OCI-LY1 (cell line): ENCODE measurements at regions not wholly inside any gene's neighbourhood (a gene's known extent, or its start where the extent isn't known, plus 50 kb on each side); places are given as distances from the start of the nearest gene placed in this dataset.

Experiments
- H2AFZ ChIP-seq: fragments of 200-600 bp; sonication (generic), shearing (Covaris generic); 2 replicates; pipeline ENCODE4 v1.6.0; 2014; ENCODE audit warnings: antibody characterized with exemption, mild to moderate bottlenecking, low read length
- H3F3A ChIP-seq: fragments of 200-600 bp; sonication (generic), shearing (Covaris generic); 2 replicates; pipeline ENCODE4 v1.6.0; 2014; ENCODE audit warnings: mild to moderate bottlenecking, antibody characterized with exemption, low read length, moderate library complexity; ENCODE audit not compliant: insufficient read depth
- H3K27ac ChIP-seq: fragments of 200-600 bp; sonication (generic); 2 replicates; pipeline ENCODE4 v1.5.1; 2014; ENCODE audit warnings: low read length, mixed run types, mild to moderate bottlenecking, low read depth; ENCODE audit not compliant: poor library complexity, severe bottlenecking
- H3K27me3 ChIP-seq: fragments of 200-600 bp; sonication (generic); 2 replicates; pipeline ENCODE4 v1.6.0; 2014; ENCODE audit warnings: antibody characterized with exemption, mild to moderate bottlenecking, low read length, moderate library complexity; ENCODE audit not compliant: insufficient read depth
- H3K36me3 ChIP-seq: fragments of 200-600 bp; sonication (generic); 2 replicates; pipeline ENCODE4 v1.6.1; 2014; ENCODE audit warnings: mild to moderate bottlenecking, antibody characterized with exemption, low read length, moderate library complexity, mixed read lengths; ENCODE audit not compliant: insufficient read depth
- H3K4me1 ChIP-seq: fragments of 200-600 bp; sonication (generic); 2 replicates; pipeline ENCODE4 v1.5.1; 2014; ENCODE audit warnings: mild to moderate bottlenecking, low read length, moderate library complexity; ENCODE audit not compliant: insufficient read depth, severe bottlenecking
- H3K4me2 ChIP-seq: fragments of 200-600 bp; sonication (generic), shearing (Covaris generic); 2 replicates; pipeline ENCODE4 v1.6.1; 2014; ENCODE audit warnings: low read length
- H3K4me3 ChIP-seq: fragments of 200-600 bp; sonication (generic); 2 replicates; pipeline ENCODE4 v1.5.1; 2014; ENCODE audit warnings: low read length, low read depth, mild to moderate bottlenecking, mixed read lengths; ENCODE audit not compliant: poor library complexity, severe bottlenecking
- H3K79me2 ChIP-seq: fragments of 200-600 bp; shearing (Covaris generic); 2 replicates; pipeline ENCODE4 v1.6.1; 2016; ENCODE audit warnings: mixed run types, low read length, mixed read lengths; ENCODE audit not compliant: insufficient read depth
- H3K9ac ChIP-seq: fragments of 200-600 bp; sonication (generic), shearing (Covaris generic); 2 replicates; pipeline ENCODE4 v1.6.1; 2014; ENCODE audit warnings: mild to moderate bottlenecking, low read length, mixed read lengths
- H3K9me2 ChIP-seq: fragments of 200-600 bp; sonication (generic), shearing (Covaris generic); 2 replicates; pipeline ENCODE4 v1.6.1; 2014; ENCODE audit warnings: low read depth, mild to moderate bottlenecking, low read length, mixed read lengths
- H3K9me3 ChIP-seq: fragments of 200-600 bp; shearing (Covaris generic); 2 replicates; pipeline ENCODE4 v1.6.1; 2014; ENCODE audit warnings: low read length, mixed read lengths
- H4K20me1 ChIP-seq: fragments of 200-600 bp; sonication (generic), shearing (Covaris generic); 2 replicates; pipeline ENCODE4 v1.6.0; 2016; ENCODE audit warnings: mild to moderate bottlenecking, low read length; ENCODE audit not compliant: insufficient read depth
- CTCF ChIP-seq: fragments of 200-600 bp; sonication (generic), shearing (Covaris generic); IDR thresholded peaks from 2 replicates; pipeline ENCODE4 v1.5.1; 2017; ENCODE audit warnings: mild to moderate bottlenecking, antibody characterized with exemption, low read length, moderate library complexity, mixed read lengths
- EZH2 ChIP-seq: fragments of 200-600 bp; sonication (generic), shearing (Covaris generic); IDR thresholded peaks from 2 replicates; pipeline ENCODE4 v1.8.0; 2017; ENCODE audit warnings: borderline replicate concordance, mixed run types, mild to moderate bottlenecking, antibody characterized with exemption, low read length, moderate library complexity, mixed read lengths

GRCh38 chr2:439077-439476 is 151.2 kb upstream of the ALKAL2 start:
- peak overlapping the region; percentile 46; the same call in 1 of the 2 replicates for H3K9ac ChIP-seq
- no peak overlapping the region for H3K4me3 ChIP-seq
- no peak for TF ChIP-seq CTCF
- no peak for TF ChIP-seq EZH2
- no peaks in the 10 kb centered on the region for H4K20me1 ChIP-seq
- peak overlapping the region; percentile 60; the same call in 1 of the 2 replicates for H3K4me2 ChIP-seq
- no peaks in the 10 kb centered on the region for H3K9me2 ChIP-seq
- peak overlapping the region; percentile 96 for H3K27ac ChIP-seq
- no peaks in the 10 kb centered on the region for H3K9me3 ChIP-seq
- H3K27me3 ChIP-seq, result no peaks in the 10 kb centered on the region
- no peaks in the 10 kb centered on the region for H3K79me2 ChIP-seq
- H3K36me3 ChIP-seq, result no peaks in the 10 kb centered on the region
- 0 out of 2 replicates have a peak, but pooled peaks cover 3% of the 10 kb centered on the region for H3F3A ChIP-seq
- H2AFZ ChIP-seq, result no peak overlapping the region
- peaks cover 68% of the 10 kb centered on the region for H3K4me1 ChIP-seq

- H3K9me3 ChIP-seq, result no peaks in the 10 kb centered on the region
- H3K4me3 ChIP-seq, result peak overlapping the region; percentile 9
- H3K4me2 ChIP-seq, result peak overlapping the region; percentile 40
- H3F3A ChIP-seq, result 0 out of 2 replicates have a peak, but pooled peaks cover 3% of the 10 kb centered on the region
- H2AFZ ChIP-seq, result no peak overlapping the region
- H4K20me1 ChIP-seq, result no peaks in the 10 kb centered on the region
- H3K36me3 ChIP-seq, result no peaks in the 10 kb centered on the region
- peak overlapping the region; percentile 96 for H3K27ac ChIP-seq
- no peak for TF ChIP-seq CTCF
- TF ChIP-seq EZH2, result no peak
- peaks cover 56% of the 10 kb centered on the region for H3K4me1 ChIP-seq
- no peaks in the 10 kb centered on the region for H3K79me2 ChIP-seq
- no peaks in the 10 kb centered on the region for H3K27me3 ChIP-seq
- no peaks in the 10 kb centered on the region for H3K9me2 ChIP-seq
- H3K9ac ChIP-seq, result peak overlapping the region; percentile 46; the same call in 1 of the 2 replicates
Measured at GRCh38 chr2:437756-438393, 150.0 kb upstream of the ALKAL2 start.

- Histone ChIP-seq H4K20me1 (no peaks in the 10 kb centered on the region), H3K27me3 (no peaks in the 10 kb centered on the region), H3K4me1 (peaks cover 50% of the 10 kb centered on the region), H3K9me2 (no peaks in the 10 kb centered on the region), H3K9ac (no peak overlapping the region; the same call in 1 of the 2 replicates), H3K4me3 (peak overlapping the region; percentile 4), H3K36me3 (no peaks in the 10 kb centered on the region), H3K9me3 (no peaks in the 10 kb centered on the region), H3K4me2 (peak overlapping the region; percentile 40; the same call in 1 of the 2 replicates), H3F3A (0 out of 2 replicates have a peak, but pooled peaks cover 3% of the 10 kb centered on the region), H3K79me2 (no peaks in the 10 kb centered on the region), H2AFZ (no peak overlapping the region), H3K27ac (peak overlapping the region; percentile 96)
- TF ChIP-seq EZH2, result no peak
- no peak for TF ChIP-seq CTCF
Measured at GRCh38 chr2:437180-437579, 149.3 kb upstream of the ALKAL2 start.
